ENCODE measurements at regions not wholly inside any gene's neighbourhood (a gene's known extent, or its start where the extent isn't known, plus 50 kb on each side); places are given as distances from the start of the nearest gene placed in this dataset.
A peak's percentile ranks its signal among the peaks of the same experiment; 100 is the strongest.

- TF ChIP-seq CTCF (conservative IDR thresholded peaks at IDR 0.05; ENCODE audit: low read length) (no peak), EZH2phosphoT487 (IDR thresholded peaks at IDR 0.05; ENCODE audit: borderline replicate concordance) (no peak)
- Histone ChIP-seq H3K36me3 (ENCODE audit: insufficient read depth, low read length) (no peaks in the 10 kb centered on the region), H3K79me2 (ENCODE audit: insufficient read depth, low read length) (no peaks in the 10 kb centered on the region), H3K9ac (ENCODE audit: low read depth, low read length, poor library complexity, severe bottlenecking) (no peak overlapping the region), H3K9me2 (replicated peaks; ENCODE audit: low read depth, low read length) (no peaks in the 10 kb centered on the region), H3K4me1 (ENCODE audit: insufficient read depth, low read length, poor library complexity, severe bottlenecking) (no peaks in the 10 kb centered on the region), H3K4me2 (ENCODE audit: low read depth, low read length, poor library complexity, severe bottlenecking) (no peak overlapping the region), H2AFZ (ENCODE audit: low read length) (no peak overlapping the region), H4K20me1 (ENCODE audit: insufficient read depth, low read length, poor library complexity, severe bottlenecking) (no peaks in the 10 kb centered on the region), H3K9me3 (ENCODE audit: insufficient read depth, low read depth, low read length) (no peaks in the 10 kb centered on the region), H3K4me3 (ENCODE audit: low read length, poor library complexity, severe bottlenecking) (no peak overlapping the region), H3F3A (ENCODE audit: low read depth) (no peaks in the 10 kb centered on the region), H3K27me3 (ENCODE audit: insufficient read depth, low read length, poor library complexity, severe bottlenecking) (no peaks in the 10 kb centered on the region)
Observed at GRCh38 chr5:66299463-66299862, 155.4 kb downstream of the SREK1 start.

GRCh38 chr5:66302344-66302743 is 158.2 kb downstream of the SREK1 start:
- no peaks in the 10 kb centered on the region for H3K9me3 ChIP-seq (ENCODE audit: insufficient read depth, low read depth, low read length)
- H3K4me3 ChIP-seq (ENCODE audit: low read length, poor library complexity, severe bottlenecking) = no peak overlapping the region
- no peak for TF ChIP-seq CTCF (conservative IDR thresholded peaks at IDR 0.05; ENCODE audit: low read length)
- TF ChIP-seq EZH2phosphoT487 (IDR thresholded peaks at IDR 0.05; ENCODE audit: borderline replicate concordance) = no peak
- no peaks in the 10 kb centered on the region for H3K36me3 ChIP-seq (ENCODE audit: insufficient read depth, low read length)
- no peaks in the 10 kb centered on the region for H3K4me1 ChIP-seq (ENCODE audit: insufficient read depth, low read length, poor library complexity, severe bottlenecking)
- H3K4me2 ChIP-seq (ENCODE audit: low read depth, low read length, poor library complexity, severe bottlenecking) = no peak overlapping the region
- no peak overlapping the region for H3K9ac ChIP-seq (ENCODE audit: low read depth, low read length, poor library complexity, severe bottlenecking)
- no peaks in the 10 kb centered on the region for H3K27me3 ChIP-seq (ENCODE audit: insufficient read depth, low read length, poor library complexity, severe bottlenecking)
- no peak overlapping the region for H2AFZ ChIP-seq (ENCODE audit: low read length)
- H4K20me1 ChIP-seq (ENCODE audit: insufficient read depth, low read length, poor library complexity, severe bottlenecking) = no peaks in the 10 kb centered on the region
- H3F3A ChIP-seq (ENCODE audit: low read depth) = no peaks in the 10 kb centered on the region
- no peaks in the 10 kb centered on the region for H3K79me2 ChIP-seq (ENCODE audit: insufficient read depth, low read length)
- H3K9me2 ChIP-seq (replicated peaks; ENCODE audit: low read depth, low read length) = no peaks in the 10 kb centered on the region

- no peaks in the 10 kb centered on the region for H3K27me3 ChIP-seq (ENCODE audit: insufficient read depth, low read length, poor library complexity, severe bottlenecking)
- peak overlapping the region; percentile 44 for H2AFZ ChIP-seq (ENCODE audit: low read length)
- no peaks in the 10 kb centered on the region for H3K36me3 ChIP-seq (ENCODE audit: insufficient read depth, low read length)
- no peaks in the 10 kb centered on the region for H3F3A ChIP-seq (ENCODE audit: low read depth)
- no peaks in the 10 kb centered on the region for H4K20me1 ChIP-seq (ENCODE audit: insufficient read depth, low read length, poor library complexity, severe bottlenecking)
- TF ChIP-seq CTCF (conservative IDR thresholded peaks at IDR 0.05; ENCODE audit: low read length) = peak; percentile 98
- TF ChIP-seq EZH2phosphoT487 (IDR thresholded peaks at IDR 0.05; ENCODE audit: borderline replicate concordance) = no peak
- H3K9ac ChIP-seq (ENCODE audit: low read depth, low read length, poor library complexity, severe bottlenecking) = no peak overlapping the region
- no peaks in the 10 kb centered on the region for H3K4me1 ChIP-seq (ENCODE audit: insufficient read depth, low read length, poor library complexity, severe bottlenecking)
- H3K79me2 ChIP-seq (ENCODE audit: insufficient read depth, low read length) = no peaks in the 10 kb centered on the region
- no peak overlapping the region for H3K4me3 ChIP-seq (ENCODE audit: low read length, poor library complexity, severe bottlenecking)
- peak overlapping the region; percentile 7 for H3K4me2 ChIP-seq (ENCODE audit: low read depth, low read length, poor library complexity, severe bottlenecking)
- H3K9me2 ChIP-seq (replicated peaks; ENCODE audit: low read depth, low read length) = no peaks in the 10 kb centered on the region
- no peaks in the 10 kb centered on the region for H3K9me3 ChIP-seq (ENCODE audit: insufficient read depth, low read depth, low read length)
Observed at GRCh38 chr5:66306105-66306843, 162.2 kb downstream of the SREK1 start.
